Caco-2 (cell line): ENCODE measurements at regions not wholly inside any gene's neighbourhood (a gene's known extent, or its start where the extent isn't known, plus 50 kb on each side); places are given as distances from the start of the nearest gene placed in this dataset.

Experiments
- BruUV-seq: library from RNA; stranded (reverse); fragments of 400-500 nt; replicated peaks from 2 replicates; lab custom pipeline; 2021; lab: Mats Ljungman, UMichigan
- CTCF ChIA-PET: fragments of 300-600 bp; sonication (Branson Sonifier 250); formaldehyde crosslinking; loops from one replicate; lab custom pipeline; 2022; ENCODE audit warnings: antibody characterized with exemption; lab: Charles Lee
- POLR2A ChIA-PET: fragments of 300-600 bp; sonication (Branson Sonifier 250); formaldehyde crosslinking; loops from one replicate; lab custom pipeline; 2022; ENCODE audit warnings: antibody characterized with exemption; lab: Charles Lee
- DNase-seq, 2 experiments: peaks; one replicate each; pipeline versions ENCODE4 v3.0.0 to v3.0.0-alpha.2; 2020 to 2022
- H3K27me3 ChIP-seq: replicated peaks from 2 replicates; pipeline ENCODE4 v1.6.0; 2011; ENCODE audit warnings: low read length; ENCODE audit not compliant: control insufficient read depth, insufficient read depth
- H3K36me3 ChIP-seq: 2 replicates; pipeline ENCODE4 v1.5.1; 2011; ENCODE audit warnings: low read length; ENCODE audit not compliant: control insufficient read depth, insufficient read depth
- H3K4me1 ChIP-seq: fragments of 250-450 bp; sonication (Bioruptor Pico); 2 replicates; pipeline ENCODE4 v1.5.1; 2020; ENCODE audit warnings: mild to moderate bottlenecking
- H3K4me3 ChIP-seq: 2 replicates; pipeline ENCODE4 v1.5.1; 2011; ENCODE audit warnings: low read depth, mild to moderate bottlenecking, control low read depth, low read length
- H3K9me3 ChIP-seq: fragments of 250-450 bp; sonication (Bioruptor Pico); 2 replicates; pipeline ENCODE4 v1.5.1; 2020; ENCODE audit warnings: mild to moderate bottlenecking, moderate library complexity
- H3K27ac Mint-ChIP-seq: one replicate; pipeline ENCODE4 v1.8.0; 2022; ENCODE audit warnings: mixed read lengths; ENCODE audit not compliant: unreplicated experiment
- H3K27me3 Mint-ChIP-seq: one replicate; pipeline ENCODE4 v1.8.0; 2022; ENCODE audit warnings: mixed read lengths; ENCODE audit not compliant: insufficient read depth, unreplicated experiment
- H3K36me3 Mint-ChIP-seq: one replicate; pipeline ENCODE4 v1.8.0; 2022; ENCODE audit warnings: mild to moderate bottlenecking, mixed read lengths; ENCODE audit not compliant: insufficient read depth, unreplicated experiment
- H3K4me1 Mint-ChIP-seq: one replicate; pipeline ENCODE4 v1.8.0; 2022; ENCODE audit warnings: low read depth, mixed read lengths; ENCODE audit not compliant: unreplicated experiment
- H3K4me3 Mint-ChIP-seq: one replicate; pipeline ENCODE4 v1.8.0; 2022; ENCODE audit warnings: mild to moderate bottlenecking, moderate library complexity, mixed read lengths; ENCODE audit not compliant: unreplicated experiment
- H3K9me3 Mint-ChIP-seq: one replicate; pipeline ENCODE4 v1.8.0; 2022; ENCODE audit warnings: mixed read lengths; ENCODE audit not compliant: unreplicated experiment
- CTCF ChIP-seq, 2 experiments: fragments of 200-600 bp in 1 of 2; IDR thresholded peaks; 1 replicate in 1 of 2; 2 replicates in 1 of 2; pipeline versions ENCODE4 v1.5.1 to v1.8.0; 2011 to 2022; ENCODE audit warnings: antibody characterized with exemption in 1 of 2, control low read depth in 1 of 2, inconsistent platforms in 1 of 2, low read depth in 1 of 2, low read length in 1 of 2, mild to moderate bottlenecking in 1 of 2, moderate library complexity in 1 of 2; ENCODE audit not compliant: insufficient read depth in 1 of 2, severe bottlenecking in 1 of 2, unreplicated experiment in 1 of 2
- intact Hi-C: fragments of 100-400 bp; cut with micrococcal nuclease; formaldehyde crosslinking; loops from one replicate; pipeline ENCODE4 v1.10.0; 2022; ENCODE audit not compliant: unreplicated experiment

GRCh38 chr9:10818206-10818605 lies 205.4 kb upstream of the PTPRD start:
- Histone ChIP-seq H3K4me1 (no peaks in the 10 kb centered on the region), H3K27me3 (no peaks in the 10 kb centered on the region), H3K9me3 (no peaks in the 10 kb centered on the region), H3K4me3 (no peak overlapping the region), H3K36me3 (no peaks in the 10 kb centered on the region)
- intact Hi-C loops: no loop called here
- H3K36me3 Mint-ChIP-seq: no peaks in the 10 kb centered on the region
- H3K4me3 Mint-ChIP-seq: no peak overlapping the region
- DNase-seq: no peak
- H3K27ac Mint-ChIP-seq: no peak overlapping the region
- no peak for TF ChIP-seq CTCF (IDR thresholded peaks at IDR 0.05; ENCODE audit: insufficient read depth in 1 of 2, low read depth in 1 of 2, low read length in 1 of 2, severe bottlenecking in 1 of 2, unreplicated experiment in 1 of 2)
- H3K27me3 Mint-ChIP-seq: no peaks in the 10 kb centered on the region
- H3K9me3 Mint-ChIP-seq: no peaks in the 10 kb centered on the region
- H3K4me1 Mint-ChIP-seq: no peaks in the 10 kb centered on the region
- BruUV-seq: no TSS peak
- ChIA-PET CTCF (no interaction called here), POLR2A (no interaction called here)

GRCh38 chr9:10835791-10836463 lies 223.1 kb upstream of the PTPRD start:
- Mint-ChIP-seq H3K36me3 (no peaks in the 10 kb centered on the region), H3K27ac (no peak overlapping the region), H3K9me3 (no peaks in the 10 kb centered on the region), H3K4me1 (no peaks in the 10 kb centered on the region), H3K27me3 (no peaks in the 10 kb centered on the region), H3K4me3 (no peak overlapping the region)
- no peaks in the 10 kb centered on the region for H3K27me3 ChIP-seq
- H3K36me3 ChIP-seq: no peaks in the 10 kb centered on the region
- H3K9me3 ChIP-seq: no peaks in the 10 kb centered on the region
- ChIA-PET CTCF (no interaction called here), POLR2A (no interaction called here)
- no TSS peak for BruUV-seq
- intact Hi-C loops: no loop called here
- TF ChIP-seq CTCF (IDR thresholded peaks at IDR 0.05; ENCODE audit: insufficient read depth in 1 of 2, low read depth in 1 of 2, low read length in 1 of 2, severe bottlenecking in 1 of 2, unreplicated experiment in 1 of 2): no peak
- no peak for DNase-seq
- H3K4me1 ChIP-seq: no peaks in the 10 kb centered on the region
- no peak overlapping the region for H3K4me3 ChIP-seq

- H3K27me3 Mint-ChIP-seq: no peaks in the 10 kb centered on the region
- Histone ChIP-seq H3K36me3 (no peaks in the 10 kb centered on the region), H3K4me1 (no peaks in the 10 kb centered on the region), H3K4me3 (no peak overlapping the region), H3K27me3 (no peaks in the 10 kb centered on the region), H3K9me3 (no peaks in the 10 kb centered on the region)
- no peak for TF ChIP-seq CTCF (IDR thresholded peaks at IDR 0.05; ENCODE audit: insufficient read depth in 1 of 2, low read depth in 1 of 2, low read length in 1 of 2, severe bottlenecking in 1 of 2, unreplicated experiment in 1 of 2)
- H3K4me1 Mint-ChIP-seq: no peaks in the 10 kb centered on the region
- CTCF ChIA-PET: no interaction called here
- H3K27ac Mint-ChIP-seq: no peak overlapping the region
- H3K36me3 Mint-ChIP-seq: no peaks in the 10 kb centered on the region
- H3K9me3 Mint-ChIP-seq: no peaks in the 10 kb centered on the region
- no peak overlapping the region for H3K4me3 Mint-ChIP-seq
- BruUV-seq: no TSS peak
- no peak for DNase-seq
- POLR2A ChIA-PET: no interaction called here
- intact Hi-C loops: no loop called here
These were observed 230.3 kb upstream of the PTPRD start for GRCh38 chr9:10843151-10843550.
